Activated CD4-positive, alpha-beta T cell treated with anti-CD3 and anti-CD28 coated beads, Interleukin-10, Interleukin-2, amounts not matched to agents 100 ng/mL and 50 ng/mL, durations not matched to agents 16 hours and 8 hours (primary cell): ENCODE measurements at regions not wholly inside any gene's neighbourhood (a gene's known extent, or its start where the extent isn't known, plus 50 kb on each side); places are given as distances from the start of the nearest gene placed in this dataset.

Source experiments
- DNase-seq: peaks from one replicate; pipeline ENCODE4 v3.0.0-alpha.2; 2020

GRCh38 chr5:156232251-156232869 is 94.6 kb upstream of the SGCD start:
- DNase-seq, result no peak

- no peak for DNase-seq
Measured at GRCh38 chr5:156237361-156237760, 89.6 kb upstream of the SGCD start.

GRCh38 chr5:156239800-156240199 is 87.2 kb upstream of the SGCD start:
- DNase-seq, result no peak

- DNase-seq, result no peak
Measured at GRCh38 chr5:156240414-156240813, 86.5 kb upstream of the SGCD start.

GRCh38 chr5:156241266-156241665 is 85.7 kb upstream of the SGCD start:
- no peak for DNase-seq

- no peak for DNase-seq
Measured at GRCh38 chr5:156245895-156246294, 81.1 kb upstream of the SGCD start.

GRCh38 chr5:156251076-156251475 is 75.9 kb upstream of the SGCD start:
- DNase-seq, result no peak

GRCh38 chr5:156253130-156253529 is 73.8 kb upstream of the SGCD start:
- DNase-seq, result no peak

GRCh38 chr5:156254196-156254595 is 72.8 kb upstream of the SGCD start:
- DNase-seq, result no peak

GRCh38 chr5:156256642-156257041 is 70.3 kb upstream of the SGCD start:
- DNase-seq, result no peak

GRCh38 chr5:156258934-156259333 is 68.0 kb upstream of the SGCD start:
- DNase-seq, result no peak

GRCh38 chr5:156259618-156260017 is 67.3 kb upstream of the SGCD start:
- no peak for DNase-seq

GRCh38 chr5:156261275-156261939 is 65.6 kb upstream of the SGCD start:
- DNase-seq, result no peak

- no peak for DNase-seq
Measured at GRCh38 chr5:156271569-156271968, 55.4 kb upstream of the SGCD start.

- no peak for DNase-seq
Measured at GRCh38 chr5:156272139-156272538, 54.8 kb upstream of the SGCD start.

GRCh38 chr5:156273325-156273724 is 53.6 kb upstream of the SGCD start:
- DNase-seq, result no peak

GRCh38 chr5:156274453-156274852 is 52.5 kb upstream of the SGCD start:
- no peak for DNase-seq
